ENCODE measurements at regions not wholly inside any gene's neighbourhood (a gene's known extent, or its start where the extent isn't known, plus 50 kb on each side); places are given as distances from the start of the nearest gene placed in this dataset.

DNA sequence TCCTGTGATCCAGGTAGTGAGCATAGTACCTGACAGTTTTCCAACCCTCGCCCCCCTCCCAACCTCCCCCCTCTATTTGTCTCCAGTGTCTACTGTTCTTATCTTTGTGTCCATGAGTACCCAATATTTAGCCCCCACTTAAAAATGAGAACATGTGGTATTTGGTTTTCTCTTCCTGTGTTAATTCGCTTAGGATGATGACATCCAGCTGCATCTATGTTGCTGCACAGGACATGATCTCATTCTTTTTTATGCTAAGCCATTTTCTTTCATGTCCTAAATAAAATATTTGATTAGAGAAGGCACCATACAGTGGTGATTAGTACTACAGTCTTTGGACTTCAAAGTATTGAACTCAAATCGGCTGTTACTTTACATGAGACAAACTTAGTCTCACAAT lies 1087.9 kb downstream of the CBLN2 start:
- no peak overlapping the region for H3K4me3 ChIP-seq (ENCODE audit: low read depth, low read length)
- TF ChIP-seq, protein P1, sequence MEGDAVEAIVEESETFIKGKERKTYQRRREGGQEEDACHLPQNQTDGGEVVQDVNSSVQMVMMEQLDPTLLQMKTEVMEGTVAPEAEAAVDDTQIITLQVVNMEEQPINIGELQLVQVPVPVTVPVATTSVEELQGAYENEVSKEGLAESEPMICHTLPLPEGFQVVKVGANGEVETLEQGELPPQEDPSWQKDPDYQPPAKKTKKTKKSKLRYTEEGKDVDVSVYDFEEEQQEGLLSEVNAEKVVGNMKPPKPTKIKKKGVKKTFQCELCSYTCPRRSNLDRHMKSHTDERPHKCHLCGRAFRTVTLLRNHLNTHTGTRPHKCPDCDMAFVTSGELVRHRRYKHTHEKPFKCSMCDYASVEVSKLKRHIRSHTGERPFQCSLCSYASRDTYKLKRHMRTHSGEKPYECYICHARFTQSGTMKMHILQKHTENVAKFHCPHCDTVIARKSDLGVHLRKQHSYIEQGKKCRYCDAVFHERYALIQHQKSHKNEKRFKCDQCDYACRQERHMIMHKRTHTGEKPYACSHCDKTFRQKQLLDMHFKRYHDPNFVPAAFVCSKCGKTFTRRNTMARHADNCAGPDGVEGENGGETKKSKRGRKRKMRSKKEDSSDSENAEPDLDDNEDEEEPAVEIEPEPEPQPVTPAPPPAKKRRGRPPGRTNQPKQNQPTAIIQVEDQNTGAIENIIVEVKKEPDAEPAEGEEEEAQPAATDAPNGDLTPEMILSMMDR (IDR thresholded peaks at IDR 0.05; ENCODE audit: insufficient read depth, low read depth, low read length): no peak
- no peak for DNase-seq (ENCODE audit: low read depth)

DNA sequence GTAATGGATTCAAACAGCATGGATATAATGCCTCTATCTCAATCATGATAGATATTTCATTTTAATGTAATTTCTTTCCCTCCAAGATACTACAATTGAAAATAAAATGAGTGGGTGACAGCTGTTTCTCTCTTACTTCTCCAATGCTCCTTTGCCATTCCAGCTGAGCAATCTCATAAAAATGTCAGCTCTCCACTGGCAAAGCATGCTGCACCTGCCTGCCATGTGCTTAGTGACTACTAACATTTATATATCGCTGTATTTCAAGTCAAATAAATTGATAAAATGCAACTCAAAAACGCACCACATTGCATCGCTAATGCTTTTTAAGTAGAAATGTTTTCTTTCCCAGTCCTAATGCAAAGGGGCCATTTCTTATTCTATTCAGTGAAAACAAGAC lies 1093.9 kb downstream of the CBLN2 start:
- H3K4me3 ChIP-seq (ENCODE audit: low read depth, low read length): no peak overlapping the region
- TF ChIP-seq, protein P1 (IDR thresholded peaks at IDR 0.05; ENCODE audit: insufficient read depth, low read depth, low read length): no peak
- no peak for DNase-seq (ENCODE audit: low read depth)

DNA sequence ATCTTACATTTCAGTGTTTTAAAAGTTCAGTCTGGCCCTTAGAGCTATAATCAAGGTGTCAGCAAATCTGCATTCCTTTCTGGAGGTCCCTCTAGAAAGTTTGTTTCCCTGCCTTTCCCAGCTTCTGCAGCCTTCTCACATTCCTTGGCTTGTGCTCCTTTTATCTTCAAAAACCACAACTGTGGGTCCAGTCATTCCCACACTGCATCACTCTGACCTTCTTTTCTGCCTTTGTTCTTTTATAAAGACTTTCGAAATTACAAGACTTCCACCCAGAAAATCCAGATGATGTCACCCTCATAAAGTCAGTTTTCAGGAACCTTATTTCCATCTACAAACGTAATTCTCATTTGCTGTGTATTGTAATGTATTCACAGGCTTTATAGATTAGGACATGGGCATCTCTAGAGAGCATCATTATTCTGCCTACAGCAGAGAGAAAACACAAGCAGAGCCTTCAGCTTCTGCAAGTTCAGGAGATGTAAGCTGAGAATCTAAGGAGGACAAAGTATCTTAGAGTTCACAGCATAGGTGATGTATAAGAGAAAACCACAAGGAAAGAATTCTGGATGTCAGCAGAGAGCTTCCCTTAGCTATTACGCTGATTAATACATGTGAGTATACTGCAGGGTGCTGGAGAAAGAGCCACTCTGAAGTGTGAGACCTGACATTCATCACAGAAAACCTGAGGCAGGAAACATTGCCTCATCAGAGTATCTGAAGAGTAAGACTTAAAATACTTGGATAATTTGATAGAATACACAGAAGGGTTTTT lies 1100.2 kb downstream of the CBLN2 start:
- TF ChIP-seq, protein P1 (IDR thresholded peaks at IDR 0.05; ENCODE audit: insufficient read depth, low read depth, low read length): no peak
- DNase-seq (ENCODE audit: low read depth): no peak
- no peak overlapping the region for H3K4me3 ChIP-seq (ENCODE audit: low read depth, low read length)

DNA sequence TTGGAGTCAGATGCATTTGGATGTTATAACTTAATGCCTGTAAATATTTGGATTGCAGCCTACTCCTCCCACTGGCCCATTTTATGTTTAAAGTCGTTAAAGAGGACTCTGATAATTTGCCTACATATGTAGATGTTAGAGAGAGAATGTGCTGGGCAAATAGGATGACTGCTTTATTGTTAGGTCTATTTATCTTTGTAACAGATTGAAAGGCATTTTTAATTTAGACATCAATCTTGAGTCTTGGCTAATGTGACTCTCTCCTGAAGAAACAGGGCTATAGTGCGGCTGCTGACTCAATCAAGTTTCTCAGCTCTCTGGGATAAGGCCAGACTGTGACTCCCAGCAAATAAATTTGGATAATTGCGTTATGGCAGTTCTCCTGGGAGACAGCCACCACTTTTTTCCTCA lies 1101.4 kb downstream of the CBLN2 start:
- TF ChIP-seq, protein P1 (IDR thresholded peaks at IDR 0.05; ENCODE audit: insufficient read depth, low read depth, low read length): no peak
- DNase-seq (ENCODE audit: low read depth): no peak
- H3K4me3 ChIP-seq (ENCODE audit: low read depth, low read length): no peak overlapping the region

DNA sequence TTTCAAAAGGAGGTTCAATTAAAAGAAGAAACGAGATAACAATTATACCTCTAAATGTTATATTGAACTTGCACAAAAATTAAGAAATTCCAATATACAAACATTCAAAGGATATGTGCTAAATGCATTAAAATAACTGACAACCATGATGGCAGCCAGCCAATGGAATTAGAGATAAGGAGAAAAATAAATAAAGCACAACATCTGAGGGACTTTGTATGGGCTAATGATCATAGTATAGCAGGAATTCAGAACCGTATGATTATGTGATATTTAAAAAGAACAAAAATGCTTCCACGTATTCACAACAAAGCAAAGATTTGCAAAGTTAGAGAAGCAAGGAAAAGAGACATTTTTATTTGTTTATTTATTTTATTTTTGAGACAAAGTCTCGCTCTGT lies 1103.0 kb downstream of the CBLN2 start:
- TF ChIP-seq, protein P1 (IDR thresholded peaks at IDR 0.05; ENCODE audit: insufficient read depth, low read depth, low read length): no peak
- no peak overlapping the region for H3K4me3 ChIP-seq (ENCODE audit: low read depth, low read length)
- DNase-seq (ENCODE audit: low read depth): no peak

DNA sequence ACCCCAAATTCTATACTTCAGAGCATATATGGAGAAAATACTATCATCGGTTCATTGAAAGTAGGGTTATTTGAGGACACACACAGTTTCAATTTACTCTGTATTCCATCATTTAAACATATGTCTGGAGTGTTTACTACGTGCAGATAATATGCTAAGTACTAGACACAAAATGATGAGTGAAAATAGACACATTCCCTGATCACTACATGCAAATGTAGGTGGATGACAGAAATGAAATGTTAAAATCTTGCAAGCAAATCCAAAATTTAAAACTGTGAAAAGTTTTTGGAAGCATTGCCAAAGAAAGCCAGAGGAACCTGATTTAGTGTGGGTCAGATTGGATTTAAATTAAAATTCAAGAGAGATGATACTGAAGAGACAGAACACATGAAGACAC lies 1106.6 kb downstream of the CBLN2 start:
- no peak for DNase-seq (ENCODE audit: low read depth)
- TF ChIP-seq, protein P1 (IDR thresholded peaks at IDR 0.05; ENCODE audit: insufficient read depth, low read depth, low read length): no peak
- no peak overlapping the region for H3K4me3 ChIP-seq (ENCODE audit: low read depth, low read length)

DNA sequence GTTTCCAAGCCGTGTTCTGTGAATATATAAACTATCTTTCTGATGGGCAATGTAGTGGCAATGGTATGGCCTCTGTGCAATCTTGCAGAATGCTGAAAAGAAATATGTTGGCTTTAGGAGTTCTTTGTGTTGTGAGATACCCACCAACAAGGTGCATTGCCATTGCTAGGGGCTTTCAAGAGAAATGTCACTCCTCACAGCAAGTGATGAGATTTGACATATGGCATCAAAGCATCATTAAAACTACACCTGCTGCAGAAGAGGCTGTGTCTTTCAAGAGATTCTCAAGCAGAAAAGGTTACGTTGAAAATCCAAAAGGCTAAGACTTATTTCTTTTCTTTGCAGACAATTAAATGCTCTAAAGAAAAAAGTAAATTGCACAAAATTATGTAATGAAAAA lies 1110.8 kb downstream of the CBLN2 start:
- no peak for DNase-seq (ENCODE audit: low read depth)
- TF ChIP-seq, protein P1 (IDR thresholded peaks at IDR 0.05; ENCODE audit: insufficient read depth, low read depth, low read length): no peak
- H3K4me3 ChIP-seq (ENCODE audit: low read depth, low read length): no peak overlapping the region

Measured in fibroblast of villous mesenchyme (primary cell).